ELR (cell line): ENCODE measurements at regions not wholly inside any gene's neighbourhood (a gene's known extent, or its start where the extent isn't known, plus 50 kb on each side); places are given as distances from the start of the nearest gene placed in this dataset.
A peak's percentile ranks its signal among the peaks of the same experiment; 100 is the strongest.

ENCODE experiments used
- DNase-seq: peaks from one replicate; pipeline ENCODE4 v3.0.0-alpha.2; 2015; ENCODE audit warnings: low read depth

- DNase-seq, result peak; percentile 40
Measured at GRCh38 chr22:27475548-27475897, 326.0 kb downstream of the MN1 start.

GRCh38 chr22:27476318-27476717 is 325.2 kb downstream of the MN1 start:
- DNase-seq, result no peak

- peak; percentile 95 for DNase-seq
Measured at GRCh38 chr22:27476729-27477128, 324.8 kb downstream of the MN1 start.

- no peak for DNase-seq
Measured at GRCh38 chr22:27477171-27477570, 324.4 kb downstream of the MN1 start.

- no peak for DNase-seq
Measured at GRCh38 chr22:27480487-27480886, 321.1 kb downstream of the MN1 start.

GRCh38 chr22:27482402-27482801 is 319.2 kb downstream of the MN1 start:
- no peak for DNase-seq

- peak; percentile 37 for DNase-seq
Measured at GRCh38 chr22:27483095-27483785, 318.3 kb downstream of the MN1 start.

GRCh38 chr22:27485842-27486241 is 315.7 kb downstream of the MN1 start:
- DNase-seq, result no peak

GRCh38 chr22:27487600-27488452 is 313.7 kb downstream of the MN1 start:
- DNase-seq, result peak; percentile 68

- DNase-seq, result no peak
Measured at GRCh38 chr22:27488456-27489177, 312.9 kb downstream of the MN1 start.

- peak; percentile 75 for DNase-seq
Measured at GRCh38 chr22:27489178-27489675, 312.3 kb downstream of the MN1 start.

- DNase-seq, result no peak
Measured at GRCh38 chr22:27490080-27490479, 311.5 kb downstream of the MN1 start.

- DNase-seq, result no peak
Measured at GRCh38 chr22:27491888-27492287, 309.7 kb downstream of the MN1 start.

- DNase-seq, result peak; percentile 15
Measured at GRCh38 chr22:27492566-27493201, 308.9 kb downstream of the MN1 start.

GRCh38 chr22:27493796-27494195 is 307.8 kb downstream of the MN1 start:
- DNase-seq, result no peak

GRCh38 chr22:27494785-27495184 is 306.8 kb downstream of the MN1 start:
- DNase-seq, result no peak

- DNase-seq, result no peak
Measured at GRCh38 chr22:27495325-27495724, 306.2 kb downstream of the MN1 start.

GRCh38 chr22:27499121-27499520 is 302.4 kb downstream of the MN1 start:
- no peak for DNase-seq

GRCh38 chr22:27501191-27501936 is 300.2 kb downstream of the MN1 start:
- DNase-seq, result no peak

GRCh38 chr22:27502327-27502726 is 299.2 kb downstream of the MN1 start:
- no peak for DNase-seq
